H1 (cell line): ENCODE measurements at regions not wholly inside any gene's neighbourhood (a gene's known extent, or its start where the extent isn't known, plus 50 kb on each side); places are given as distances from the start of the nearest gene placed in this dataset.

ENCODE experiments used
- CTCF ChIA-PET: fragments of 300-600 bp; sonication (Branson Sonifier 250); formaldehyde crosslinking; loops from one replicate; lab custom pipeline; 2021; ENCODE audit not compliant: partially characterized antibody; lab: Charles Lee
- POLR2A ChIA-PET: fragments of 300-600 bp; sonication (Branson Sonifier 250); formaldehyde crosslinking; loops from one replicate; lab custom pipeline; 2021; ENCODE audit warnings: inconsistent platforms; ENCODE audit not compliant: partially characterized antibody; lab: Charles Lee
- DNase-seq, 2 experiments: peaks; one replicate each; pipeline versions ENCODE4 v3.0.0 to v3.0.0-alpha.2; 2010 to 2022; ENCODE audit warnings: low spot score in 2 of 2, low read depth in 1 of 2, mixed read lengths in 1 of 2
- FAIRE-seq: peaks from 2 replicates; lab custom pipeline; 2011; peaks lifted over from hg19 to GRCh38; lab: Jason Lieb, UNC
- H2AFZ ChIP-seq: 2 replicates; pipeline ENCODE4 v1.8.1; 2012; ENCODE audit warnings: low read length, inconsistent platforms
- H2AK5ac ChIP-seq: 2 replicates; pipeline ENCODE4 v1.6.1; 2013; ENCODE audit warnings: low read depth, low read length
- H2BK120ac ChIP-seq: replicated peaks from 2 replicates; pipeline ENCODE3; 2013; ENCODE audit warnings: low read depth, low read length, inconsistent platforms
- H2BK12ac ChIP-seq: 2 replicates; pipeline ENCODE4 v1.6.1; 2013; ENCODE audit warnings: low read depth, low read length
- H2BK15ac ChIP-seq: 2 replicates; pipeline ENCODE4 v1.6.1; 2013; ENCODE audit warnings: low read length
- H2BK20ac ChIP-seq: 2 replicates; pipeline ENCODE4 v1.6.1; 2013; ENCODE audit warnings: low read length
- H2BK5ac ChIP-seq: 2 replicates; pipeline ENCODE4 v1.6.1; 2013; ENCODE audit warnings: low read depth, low read length
- H3K14ac ChIP-seq: 2 replicates; pipeline ENCODE4 v1.6.1; 2013; ENCODE audit warnings: inconsistent platforms; ENCODE audit not compliant: insufficient read length
- H3K18ac ChIP-seq: 2 replicates; pipeline ENCODE4 v1.6.1; 2013; ENCODE audit warnings: low read length; ENCODE audit errors: extremely low read depth
- H3K23ac ChIP-seq: 2 replicates; pipeline ENCODE4 v1.6.1; 2013; ENCODE audit warnings: inconsistent platforms; ENCODE audit not compliant: insufficient read length
- H3K23me2 ChIP-seq: 2 replicates; pipeline ENCODE4 v1.6.1; 2013; ENCODE audit warnings: low read depth, low read length
- H3K27ac ChIP-seq: 2 replicates; pipeline ENCODE4 v1.6.1; 2011; ENCODE audit warnings: low read depth, low read length, inconsistent platforms
- H3K27me3 ChIP-seq, 4 experiments: replicated peaks in 1 of 4; 1 replicate in 1 of 4; 2 replicates in 3 of 4; pipeline versions ENCODE4 v1.6.1 to v1.8.1; 2011 to 2013; ENCODE audit warnings: low read length in 3 of 4, mild to moderate bottlenecking in 3 of 4, inconsistent platforms in 2 of 4, mixed read lengths in 2 of 4, moderate library complexity in 1 of 4; ENCODE audit not compliant: control insufficient read depth in 3 of 4, insufficient read depth in 3 of 4; ENCODE audit errors: extremely low read depth in 1 of 4
- H3K36me3 ChIP-seq, 4 experiments: 2 replicates each; pipeline versions ENCODE4 v1.6.1 to v1.8.1; 2011 to 2013; ENCODE audit warnings: mild to moderate bottlenecking in 4 of 4, low read length in 3 of 4, moderate library complexity in 2 of 4, control low read depth in 1 of 4, inconsistent platforms in 1 of 4; ENCODE audit not compliant: insufficient read depth in 4 of 4, control insufficient read depth in 2 of 4
- H3K4ac ChIP-seq: replicated peaks from 2 replicates; pipeline ENCODE3; 2013; ENCODE audit warnings: low read length, low read depth, mixed read lengths, inconsistent platforms; ENCODE audit not compliant: insufficient read length
- H3K4me1 ChIP-seq, 4 experiments: replicated peaks in 1 of 4; 1 replicate in 1 of 4; 2 replicates in 3 of 4; pipeline versions ENCODE4 v1.6.1 to v1.8.1; 2011 to 2013; ENCODE audit warnings: low read length in 3 of 4, inconsistent platforms in 2 of 4, mixed read lengths in 1 of 4; ENCODE audit not compliant: insufficient read depth in 4 of 4, control insufficient read depth in 3 of 4
- H3K4me2 ChIP-seq, 2 experiments: 2 replicates each; pipeline versions ENCODE4 v1.6.1 to v1.8.1; 2011 to 2013; ENCODE audit warnings: low read depth in 2 of 2, low read length in 2 of 2, control low read depth in 1 of 2, inconsistent platforms in 1 of 2, mild to moderate bottlenecking in 1 of 2; ENCODE audit not compliant: insufficient read depth in 1 of 2
- H3K4me3 ChIP-seq, 4 experiments: fragments of 200-600, 300-600 bp in 1 of 4; sonication (generic), shearing (Covaris generic), sonication (Bioruptor Twin) in 1 of 4; 2 replicates each; pipeline versions ENCODE4 v1.5.1 to v1.8.1; 2011 to 2016; ENCODE audit warnings: low read length in 4 of 4, low read depth in 3 of 4, control low read depth in 2 of 4, inconsistent platforms in 2 of 4, mild to moderate bottlenecking in 2 of 4, mixed read lengths in 1 of 4, moderate library complexity in 1 of 4; ENCODE audit not compliant: insufficient read depth in 2 of 4; ENCODE audit errors: extremely low read depth in 1 of 4
- H3K56ac ChIP-seq: replicated peaks from 2 replicates; pipeline ENCODE3; 2013; ENCODE audit warnings: low read depth, mild to moderate bottlenecking, mixed read lengths, low read length, inconsistent platforms; ENCODE audit not compliant: insufficient read length
- H3K79me1 ChIP-seq: 2 replicates; pipeline ENCODE4 v1.6.1; 2013; ENCODE audit warnings: low read depth, low read length, control low read depth
- H3K79me2 ChIP-seq, 2 experiments: 2 replicates each; pipeline versions ENCODE4 v1.6.1 to v1.8.1; 2012 to 2013; ENCODE audit warnings: low read length in 2 of 2, mild to moderate bottlenecking in 2 of 2, inconsistent platforms in 1 of 2; ENCODE audit not compliant: insufficient read depth in 2 of 2, control insufficient read depth in 1 of 2
- H3K9ac ChIP-seq, 4 experiments: replicated peaks in 1 of 4; 1 replicate in 1 of 4; 2 replicates in 3 of 4; pipeline versions ENCODE4 v1.6.1 to v1.8.1; 2011 to 2013; ENCODE audit warnings: low read depth in 3 of 4, low read length in 3 of 4, control low read depth in 2 of 4, mild to moderate bottlenecking in 2 of 4, moderate library complexity in 2 of 4, inconsistent platforms in 1 of 4; ENCODE audit errors: extremely low read depth in 1 of 4
- H3K9me3 ChIP-seq, 2 experiments: 2 replicates each; pipeline versions ENCODE4 v1.6.1 to v1.8.1; 2012 to 2013; ENCODE audit warnings: mild to moderate bottlenecking in 2 of 2, moderate library complexity in 2 of 2, control low read depth in 1 of 2, inconsistent platforms in 1 of 2, low read depth in 1 of 2, low read length in 1 of 2, mixed read lengths in 1 of 2; ENCODE audit not compliant: insufficient read depth in 2 of 2
- H4K20me1 ChIP-seq, 2 experiments: replicated peaks in 1 of 2; 2 replicates each; pipeline versions ENCODE3 to v1.8.1; 2011 to 2013; ENCODE audit warnings: inconsistent platforms in 2 of 2, low read length in 2 of 2, mild to moderate bottlenecking in 1 of 2; ENCODE audit not compliant: insufficient read depth in 2 of 2, control insufficient read depth in 1 of 2
- H4K5ac ChIP-seq: 2 replicates; pipeline ENCODE4 v1.6.1; 2013; ENCODE audit warnings: low read length, low read depth, mixed read lengths, inconsistent platforms; ENCODE audit not compliant: insufficient read length
- H4K8ac ChIP-seq: 2 replicates; pipeline ENCODE4 v1.8.0; 2013; ENCODE audit warnings: mild to moderate bottlenecking, moderate library complexity, low read length, inconsistent platforms; ENCODE audit not compliant: insufficient read depth; ENCODE audit errors: extremely low read depth
- H4K91ac ChIP-seq: replicated peaks from 2 replicates; pipeline ENCODE3; 2013; ENCODE audit warnings: low read length, mixed read lengths, inconsistent platforms; ENCODE audit not compliant: insufficient read length
- ASH2L ChIP-seq: fragments of 200-600, 300-600 bp; sonication (generic); IDR thresholded peaks from one replicate; pipeline ENCODE4 v1.7.1; 2017; ENCODE audit warnings: low read length
- BACH1 ChIP-seq: IDR thresholded peaks from 2 replicates; pipeline ENCODE4 v1.6.1; 2012; ENCODE audit warnings: low read length, improper control_type of control experiment
- BRCA1 ChIP-seq: IDR thresholded peaks from 2 replicates; pipeline ENCODE4 v1.6.1; 2012; ENCODE audit warnings: low read depth, low read length, improper control_type of control experiment
- CREB1 ChIP-seq: IDR thresholded peaks from 2 replicates; pipeline ENCODE4 v1.6.1; 2012; ENCODE audit warnings: inconsistent platforms
- EGR1 ChIP-seq: IDR thresholded peaks from 2 replicates; pipeline ENCODE4 v1.6.1; 2011; ENCODE audit warnings: low read depth, low read length, borderline replicate concordance
- JUN ChIP-seq: IDR thresholded peaks from 2 replicates; pipeline ENCODE4 v1.6.1; 2011; ENCODE audit warnings: low read depth, mild to moderate bottlenecking, improper control_type of control experiment, low read length
- KDM1A ChIP-seq: fragments of 200-600, 300-600 bp; sonication (generic); IDR thresholded peaks from 2 replicates; pipeline ENCODE4 v1.7.1; 2016; ENCODE audit warnings: mild to moderate bottlenecking, low read length, borderline replicate concordance
- KDM4A ChIP-seq: IDR thresholded peaks from one replicate; pipeline ENCODE4 v1.7.1; 2012; ENCODE audit warnings: low read depth, mild to moderate bottlenecking, moderate library complexity, low read length, inconsistent platforms; ENCODE audit not compliant: severe bottlenecking
- RXRA ChIP-seq: IDR thresholded peaks from 2 replicates; pipeline ENCODE4 v1.6.1; 2011; ENCODE audit warnings: low read depth, mild to moderate bottlenecking, low read length, moderate library complexity; ENCODE audit not compliant: insufficient read depth
- SP1 ChIP-seq: IDR thresholded peaks from 2 replicates; pipeline ENCODE4 v1.6.1; 2011; ENCODE audit warnings: low read depth, low read length
- SP2 ChIP-seq: IDR thresholded peaks from 2 replicates; pipeline ENCODE4 v1.6.1; 2012; ENCODE audit warnings: mild to moderate bottlenecking, low read length, inconsistent platforms
- TAF1 ChIP-seq: IDR thresholded peaks from 2 replicates; pipeline ENCODE4 v1.6.1; 2011; ENCODE audit warnings: mild to moderate bottlenecking, low read depth, low read length
- TAF7 ChIP-seq: optimal IDR thresholded peaks from 2 replicates; pipeline ENCODE3; 2011; ENCODE audit warnings: low read depth, mild to moderate bottlenecking, inconsistent platforms, low read length, moderate library complexity, borderline replicate concordance
- TCF12 ChIP-seq: IDR thresholded peaks from 2 replicates; pipeline ENCODE4 v1.6.1; 2011; ENCODE audit warnings: low read depth, mild to moderate bottlenecking, low read length
- TEAD4 ChIP-seq: IDR thresholded peaks from 2 replicates; pipeline ENCODE4 v1.6.1; 2012; ENCODE audit warnings: low read depth, low read length, inconsistent platforms, mixed read lengths
- WGBS, 2 experiments: shearing (Covaris generic) in 1 of 2; methylation state at CpG; one replicate each; pipeline versions ENCODE4 v1.1.6 to v1.1.7; 2013 to 2015; ENCODE audit warnings: low lambda C conversion rate in 2 of 2, mixed read lengths in 2 of 2, inconsistent platforms in 1 of 2, low coverage in 1 of 2, missing lambda C conversion rate in 1 of 2; ENCODE audit not compliant: insufficient replicate concordance in 2 of 2, insufficient coverage in 1 of 2, insufficient read length in 1 of 2; ENCODE audit errors: extremely low coverage in 1 of 2, missing lambda C conversion rate in 1 of 2; 5-methylcytosine and 5-hydroxymethylcytosine counted together
- TF ChIP-seq, protein P1 (sequence below): IDR thresholded peaks from 2 replicates; pipeline ENCODE4 v1.6.1; 2012; ENCODE audit warnings: inconsistent platforms

DNA sequence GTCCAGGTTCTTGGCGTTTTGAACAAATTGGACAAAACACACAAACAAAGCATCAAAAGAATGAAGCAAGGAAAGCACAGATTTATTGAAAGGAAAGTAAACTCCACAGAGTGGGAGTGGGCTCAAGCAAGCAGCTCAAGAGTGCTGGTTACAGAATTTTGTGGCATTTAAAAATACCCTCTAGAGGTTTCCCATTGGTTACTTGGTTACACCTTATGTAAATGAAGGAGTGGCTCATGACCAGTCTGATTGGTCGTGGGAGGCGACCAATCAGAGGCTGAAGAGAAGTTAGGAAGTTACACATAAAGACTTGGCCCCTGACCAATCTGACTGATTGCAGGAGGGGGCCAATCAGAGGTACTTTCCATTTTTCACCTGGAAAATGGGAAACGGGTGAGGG lies 1373.8 kb upstream of the GOT2 start:
- Histone ChIP-seq H3K23me2 (no peaks in the 10 kb centered on the region), H2BK120ac (no peak overlapping the region), H3K4me1 (no peaks in the 10 kb centered on the region), H2BK5ac (no peak overlapping the region), H2BK12ac (no peak overlapping the region), H3K79me2 (no peaks in the 10 kb centered on the region), H3K23ac (no peak overlapping the region), H3K4ac (no peak overlapping the region), H3K27ac (no peak overlapping the region), H3K27me3 (no peaks in the 10 kb centered on the region), H4K91ac (no peak overlapping the region), H4K8ac (no peak overlapping the region), H2BK15ac (no peak overlapping the region), H2AFZ (no peak overlapping the region), H3K9me3 (no peaks in the 10 kb centered on the region), H4K20me1 (no peaks in the 10 kb centered on the region), H3K79me1 (no peaks in the 10 kb centered on the region), H3K4me3 (no peak overlapping the region), H3K9ac (no peak overlapping the region; a peak in 1 of 7 replicates), H4K5ac (no peak overlapping the region), H3K18ac (no peak overlapping the region), H3K56ac (no peak overlapping the region), H3K4me2 (no peak overlapping the region), H3K36me3 (no peaks in the 10 kb centered on the region), H3K14ac (no peak overlapping the region), H2AK5ac (no peak overlapping the region), H2BK20ac (no peak overlapping the region)
- WGBS, 2 experiments: 90% methylated on average over 4 of the region's 4 CpGs; no CpG with 5 or more reads in 1 of the 2 experiments
- DNase-seq (no peak), FAIRE-seq (no peak)
- TF ChIP-seq, protein P1, sequence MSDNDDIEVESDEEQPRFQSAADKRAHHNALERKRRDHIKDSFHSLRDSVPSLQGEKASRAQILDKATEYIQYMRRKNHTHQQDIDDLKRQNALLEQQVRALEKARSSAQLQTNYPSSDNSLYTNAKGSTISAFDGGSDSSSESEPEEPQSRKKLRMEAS: no peak
- TF ChIP-seq CREB1 (no peak), TAF1 (no peak), TAF7 (no peak), BACH1 (no peak), JUN (no peak), KDM4A (no peak), TCF12 (no peak), ASH2L (no peak), EGR1 (no peak), SP2 (no peak), KDM1A (no peak), RXRA (no peak), SP1 (no peak), BRCA1 (no peak), TEAD4 (no peak)
- CTCF ChIA-PET: no interaction called here
- POLR2A ChIA-PET: no interaction called here
